ENCODE measurements at regions not wholly inside any gene's neighbourhood (a gene's known extent, or its start where the extent isn't known, plus 50 kb on each side); places are given as distances from the start of the nearest gene placed in this dataset.

- no peak for TF ChIP-seq CTCF (IDR thresholded peaks at IDR 0.05; ENCODE audit: insufficient read depth, low read length, poor library complexity, severe bottlenecking)
- no peak for TF ChIP-seq EZH2phosphoT487 (conservative IDR thresholded peaks at IDR 0.05; ENCODE audit: low read length)
These were observed 172.6 kb upstream of the RSPO3 start for GRCh38 chr6:126945812-126946360.
